HG03460 (cell line): ENCODE measurements at regions not wholly inside any gene's neighbourhood (a gene's known extent, or its start where the extent isn't known, plus 50 kb on each side); places are given as distances from the start of the nearest gene placed in this dataset.
"Not testable (repeated sequence)": the region's sequence is repeated elsewhere in the genome, so short reads cannot be mapped to it uniquely, and the experiment has no call there.

Source experiments
- ATAC-seq: cut with Tn5 transposase; IDR thresholded peaks from one replicate; pipeline ENCODE4 v1.9.1; 2021; ENCODE audit not compliant: unreplicated experiment

DNA sequence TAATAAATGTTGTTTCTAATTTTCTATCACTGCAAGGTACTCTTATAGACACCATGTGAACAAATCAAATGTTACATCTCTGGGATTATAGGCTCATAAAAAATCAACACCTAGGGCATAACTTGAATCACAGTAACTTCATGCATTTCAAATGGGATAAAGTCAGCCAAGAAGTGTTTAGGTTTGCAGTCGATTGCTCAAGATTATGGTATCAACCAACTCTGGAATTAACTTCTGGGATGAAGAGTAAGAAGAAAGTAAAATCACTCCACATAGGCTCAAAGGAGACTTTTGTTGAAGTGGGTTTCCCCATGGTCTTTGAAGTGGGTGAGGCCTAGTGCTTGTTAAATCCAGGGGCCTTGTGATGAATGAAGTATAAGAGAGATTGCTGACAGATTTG lies 939.7 kb downstream of the LTN1 start:
- not testable (repeated sequence) for ATAC-seq

DNA sequence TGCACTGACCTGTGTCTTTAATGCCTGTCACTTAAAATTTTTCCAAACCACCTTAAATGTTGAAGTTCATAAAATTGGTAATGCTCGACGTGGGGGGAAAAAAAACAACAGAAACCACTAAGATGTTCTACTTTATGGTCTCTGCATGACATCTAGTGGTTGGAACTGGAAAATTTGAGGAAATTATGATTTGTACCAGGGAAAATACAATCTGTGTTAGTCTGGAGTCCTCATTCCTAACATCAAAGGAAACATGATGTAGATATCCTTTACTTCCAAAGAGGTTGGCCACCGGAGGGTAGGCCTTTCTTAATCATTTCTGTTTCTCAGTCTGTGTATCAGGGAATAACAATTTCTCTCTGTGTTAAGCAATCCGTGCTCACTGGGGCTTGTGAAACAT lies 941.0 kb downstream of the LTN1 start:
- ATAC-seq: not testable (repeated sequence)

DNA sequence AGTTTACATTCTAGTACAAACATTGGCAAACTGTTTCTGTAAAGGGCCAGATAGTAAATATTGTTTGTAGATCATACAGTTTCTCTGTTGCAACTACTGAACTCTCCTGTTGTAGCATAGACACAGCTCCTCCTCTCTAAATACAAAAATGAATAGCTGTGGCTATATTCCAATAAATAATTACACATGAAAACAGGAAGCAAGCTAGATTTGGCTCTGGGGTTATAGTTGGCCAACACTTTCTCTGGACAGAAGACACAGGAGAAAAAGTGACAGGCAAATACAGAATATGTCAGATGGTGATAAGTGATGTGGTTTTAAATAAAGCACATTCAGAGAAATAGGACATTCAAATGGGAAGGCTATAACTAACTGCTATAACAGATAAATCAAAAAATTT lies 957.0 kb downstream of the LTN1 start:
- ATAC-seq: not testable (repeated sequence)

DNA sequence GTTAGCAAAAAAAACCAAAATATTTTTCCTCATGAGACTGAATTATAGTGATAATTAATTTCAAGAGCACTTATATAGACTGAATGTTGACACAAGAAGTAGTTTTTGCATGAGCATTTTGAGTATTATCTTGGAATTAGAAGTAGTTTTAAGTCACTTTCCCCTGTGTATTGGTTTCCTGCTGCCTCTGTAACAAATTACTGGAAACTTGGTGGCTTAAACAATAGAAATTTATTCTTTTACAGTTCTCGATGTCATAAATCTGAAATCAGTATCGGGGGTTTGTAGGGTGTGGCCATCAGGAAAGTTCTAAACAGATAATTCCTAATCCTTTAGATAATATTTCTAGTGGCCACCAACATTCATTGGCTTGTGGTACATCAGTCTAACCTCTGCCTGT lies 957.8 kb downstream of the LTN1 start:
- ATAC-seq: not testable (repeated sequence)

DNA sequence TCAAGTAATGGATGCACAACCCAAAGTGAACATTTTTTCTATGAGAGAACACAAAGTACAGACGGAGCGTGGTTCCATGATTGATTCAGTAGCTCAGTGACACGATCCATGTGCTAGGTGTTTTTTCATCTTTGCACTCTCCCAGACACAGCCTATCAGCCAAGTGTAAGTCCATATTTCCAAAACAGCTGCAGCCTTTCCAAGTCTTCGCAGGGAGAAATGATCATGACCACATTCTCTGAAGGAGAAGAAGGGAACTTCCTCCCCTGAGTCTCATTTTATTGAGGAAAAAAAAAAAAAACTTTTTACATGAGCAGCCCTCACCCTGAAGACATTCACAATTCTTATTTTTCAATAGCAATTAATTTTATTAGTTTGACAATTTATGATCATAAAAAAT lies 958.3 kb downstream of the LTN1 start:
- not testable (repeated sequence) for ATAC-seq

DNA sequence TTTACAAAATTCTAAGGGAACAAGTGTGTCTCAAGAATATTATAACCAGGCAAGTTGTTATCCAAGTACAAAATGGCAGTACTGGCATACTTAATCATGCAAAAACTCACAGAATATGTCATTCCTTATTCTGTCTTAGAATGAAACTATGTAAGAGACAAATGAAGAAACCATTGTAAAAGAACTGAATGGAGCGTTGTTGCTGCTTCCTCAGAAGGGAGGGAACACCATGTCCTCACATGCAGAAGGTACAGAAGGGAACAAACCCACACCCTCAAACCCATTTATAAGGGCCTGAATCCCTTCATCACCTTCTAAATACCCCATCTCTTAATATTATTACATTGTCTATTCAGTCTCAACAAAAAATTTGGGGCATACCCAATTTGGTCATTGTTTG lies 960.0 kb downstream of the LTN1 start:
- not testable (repeated sequence) for ATAC-seq

GRCh38 chr21:28031066-28031465 lies 961.6 kb downstream of the LTN1 start:
- not testable (repeated sequence) for ATAC-seq

- ATAC-seq: no peak
Observed at GRCh38 chr21:28025111-28025510, 967.6 kb downstream of the LTN1 start.

- ATAC-seq: no peak
Observed at GRCh38 chr21:28018741-28019669, 973.7 kb downstream of the LTN1 start.

GRCh38 chr21:28018213-28018612 lies 974.5 kb downstream of the LTN1 start:
- ATAC-seq: no peak

DNA sequence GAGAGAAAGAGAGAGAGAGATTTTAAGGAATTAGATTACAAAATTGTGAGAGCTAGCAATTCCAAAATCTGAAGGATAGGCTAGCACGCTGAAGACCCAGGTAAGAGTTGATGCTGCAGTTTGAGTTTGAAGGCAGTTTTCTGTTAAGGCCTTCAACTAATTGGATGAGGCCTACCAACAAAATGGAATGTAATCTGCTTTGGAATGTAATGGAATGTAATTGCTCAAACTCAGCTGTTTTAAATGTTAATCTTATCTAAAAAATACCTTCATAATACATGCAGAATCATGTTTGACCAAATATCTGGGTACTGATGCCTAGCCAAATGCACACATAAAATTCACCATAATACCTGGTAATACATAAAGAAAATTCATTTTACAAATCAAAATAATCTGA lies 976.1 kb downstream of the LTN1 start:
- ATAC-seq: no peak

- not testable (repeated sequence) for ATAC-seq
Observed at GRCh38 chr21:28013123-28013522, 979.6 kb downstream of the LTN1 start.

DNA sequence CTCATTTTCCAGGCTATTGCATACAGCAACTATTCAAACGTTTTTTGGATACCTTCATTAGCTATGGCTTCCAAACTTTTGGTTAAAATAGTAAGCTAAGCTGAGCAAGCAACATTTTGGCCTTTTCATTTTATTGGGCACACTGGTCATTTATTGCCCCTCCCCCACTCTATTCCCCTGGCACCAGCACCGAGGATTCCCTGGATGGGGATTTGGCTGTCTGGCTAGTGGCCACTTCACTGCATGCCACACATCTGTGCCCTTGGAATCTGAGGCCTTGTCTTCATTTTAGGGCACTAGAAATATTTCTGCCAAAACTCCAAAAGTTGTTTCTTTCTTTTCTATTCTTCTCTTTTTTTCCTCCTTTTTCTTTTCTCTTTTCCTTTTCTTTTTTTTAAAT lies 980.7 kb downstream of the LTN1 start:
- ATAC-seq: not testable (repeated sequence)

- not testable (repeated sequence) for ATAC-seq
Observed at GRCh38 chr21:28008245-28008644, 984.4 kb downstream of the LTN1 start.

DNA sequence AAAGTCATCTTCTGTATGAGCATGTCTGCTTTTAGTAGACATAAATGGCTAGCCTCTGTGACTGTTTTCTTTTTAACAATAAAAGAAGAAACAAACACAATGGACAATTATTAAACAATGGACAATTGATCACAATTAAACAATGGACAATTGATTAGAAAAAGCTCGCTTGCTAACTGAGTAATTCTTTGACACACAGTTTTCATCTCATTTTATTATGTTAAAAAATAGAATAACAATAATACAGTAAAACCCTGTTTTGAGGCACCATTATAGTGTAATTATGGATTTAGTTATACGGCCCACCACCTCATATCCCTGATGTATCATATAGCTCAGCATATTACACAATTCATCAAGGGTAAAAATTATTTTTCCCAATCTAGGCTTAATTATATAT lies 989.0 kb downstream of the LTN1 start:
- ATAC-seq: not testable (repeated sequence)

- not testable (repeated sequence) for ATAC-seq
Observed at GRCh38 chr21:27996906-27997305, 995.8 kb downstream of the LTN1 start.

GRCh38 chr21:27984663-27985325 lies 1007.9 kb downstream of the LTN1 start:
- not testable (repeated sequence) for ATAC-seq

- not testable (repeated sequence) for ATAC-seq
Observed at GRCh38 chr21:27979446-27979845, 1012.6 kb upstream of the ADAMTS5 start.

GRCh38 chr21:27975514-27975913 lies 1008.6 kb upstream of the ADAMTS5 start:
- no peak for ATAC-seq

GRCh38 chr21:27974152-27974551 lies 1007.3 kb upstream of the ADAMTS5 start:
- ATAC-seq: not testable (repeated sequence)

- not testable (repeated sequence) for ATAC-seq
Observed at GRCh38 chr21:27968240-27968639, 1001.4 kb upstream of the ADAMTS5 start.

- no peak for ATAC-seq
Observed at GRCh38 chr21:27954543-27955165, 987.8 kb upstream of the ADAMTS5 start.
